HCT116 (cell line): ENCODE measurements at regions not wholly inside any gene's neighbourhood (a gene's known extent, or its start where the extent isn't known, plus 50 kb on each side); places are given as distances from the start of the nearest gene placed in this dataset.

Experiments
- ATAC-seq: fragments of 200-7000 bp; cut with Tn5 transposase; 2 replicates; pipeline ENCODE4 v1.9.1; 2020; ENCODE audit warnings: mild to moderate bottlenecking, moderate library complexity
- BruUV-seq: library from RNA; stranded (reverse); fragments of 400-500 nt; replicated peaks from 2 replicates; lab custom pipeline; 2021; lab: Mats Ljungman, UMichigan
- CTCF ChIA-PET: fragments of 300-600 bp; sonication (Branson Sonifier 250); formaldehyde crosslinking; loops from one replicate; lab custom pipeline; 2021; ENCODE audit warnings: antibody characterized with exemption; lab: Charles Lee
- POLR2A ChIA-PET: fragments of 300-600, 350-600 bp; sonication (Branson Sonifier 250); formaldehyde crosslinking; loops from one replicate; lab custom pipeline; 2021; ENCODE audit warnings: antibody characterized with exemption; lab: Charles Lee
- RAD21 ChIA-PET, 2 experiments: fragments of 300-600 bp; sonication (Branson Sonifier 250); formaldehyde crosslinking; loops; one replicate each; lab custom pipeline; 2023; ENCODE audit warnings: low total read pairs in 2 of 2; ENCODE audit not compliant: uncharacterized antibody in 2 of 2, unreplicated experiment in 2 of 2, low non-redundant PET in 1 of 2; lab: Charles Lee
- DNase-seq: peaks from one replicate; pipeline ENCODE4 v3.0.0-alpha.2; 2010; ENCODE audit warnings: low read depth, low spot score
- H2AFZ ChIP-seq: fragments of 200-600 bp; shearing (Covaris generic), sonication (generic); 2 replicates; pipeline ENCODE4 v1.6.1; 2017; ENCODE audit warnings: low read depth, mixed run types, mixed read lengths, antibody characterized with exemption, low read length; ENCODE audit not compliant: poor library complexity, severe bottlenecking
- H3K27ac ChIP-seq: 2 replicates; pipeline ENCODE4 v1.5.1; 2012; ENCODE audit warnings: low read depth, low read length
- H3K27me3 ChIP-seq: fragments of 200-600 bp; sonication (generic); 2 replicates; pipeline ENCODE4 v1.6.1; 2016; ENCODE audit warnings: mixed run types, low read length, mixed read lengths; ENCODE audit not compliant: insufficient read depth
- H3K36me3 ChIP-seq, 2 experiments: fragments of 200-500 bp in 1 of 2; fragments of 200-600 bp in 1 of 2; sonication (Bioruptor generic) in 1 of 2; sonication (generic) in 1 of 2; 2 replicates each; pipeline versions ENCODE4 v1.5.1 to v1.6.1; 2014 to 2016; ENCODE audit warnings: low read length in 2 of 2, inconsistent platforms in 1 of 2, mixed read lengths in 1 of 2, mixed run types in 1 of 2; ENCODE audit not compliant: insufficient read depth in 2 of 2, control insufficient read depth in 1 of 2
- H3K4me1 ChIP-seq, 2 experiments: fragments of 200-600 bp in 1 of 2; sonication (generic) in 1 of 2; 2 replicates each; pipeline versions ENCODE4 v1.5.1 to v1.6.1; 2012 to 2017; ENCODE audit warnings: low read length in 2 of 2, inconsistent platforms in 1 of 2, mild to moderate bottlenecking in 1 of 2, mixed read lengths in 1 of 2, mixed run types in 1 of 2, moderate library complexity in 1 of 2; ENCODE audit not compliant: insufficient read depth in 2 of 2, control insufficient read depth in 1 of 2
- H3K4me2 ChIP-seq: fragments of 200-600 bp; sonication (generic); 2 replicates; pipeline ENCODE4 v1.6.1; 2017; ENCODE audit warnings: mixed run types, low read length, mixed read lengths
- H3K4me3 ChIP-seq, 2 experiments: fragments of 200-600 bp in 1 of 2; sonication (generic) in 1 of 2; replicated peaks in 1 of 2; 2 replicates each; pipeline ENCODE4 v1.5.1; 2011 to 2016; ENCODE audit warnings: low read length in 2 of 2, control low read depth in 1 of 2, low read depth in 1 of 2, mild to moderate bottlenecking in 1 of 2, mixed read lengths in 1 of 2, mixed run types in 1 of 2
- H3K79me2 ChIP-seq: fragments of 200-600 bp; sonication (generic); 2 replicates; pipeline ENCODE4 v1.6.1; 2017; ENCODE audit warnings: mild to moderate bottlenecking, mixed run types, low read length, moderate library complexity, mixed read lengths; ENCODE audit not compliant: insufficient read depth
- H3K9ac ChIP-seq: fragments of 200-600 bp; sonication (generic); 2 replicates; pipeline ENCODE4 v1.6.1; 2016; ENCODE audit warnings: low read length, mixed read lengths
- H3K9me2 ChIP-seq: fragments of 200-600 bp; sonication (generic), shearing (Covaris generic); 2 replicates; pipeline ENCODE4 v1.6.1; 2017; ENCODE audit warnings: mixed run types, mild to moderate bottlenecking, moderate library complexity; ENCODE audit not compliant: insufficient read depth
- H3K9me3 ChIP-seq, 2 experiments: fragments of 200-500 bp in 1 of 2; fragments of 200-600 bp in 1 of 2; sonication (Bioruptor generic) in 1 of 2; sonication (generic) in 1 of 2; 2 replicates each; pipeline ENCODE4 v1.6.1; 2014 to 2017; ENCODE audit warnings: low read length in 2 of 2, mixed read lengths in 2 of 2, inconsistent platforms in 1 of 2, low read depth in 1 of 2, mild to moderate bottlenecking in 1 of 2, mixed run types in 1 of 2, moderate library complexity in 1 of 2; ENCODE audit not compliant: control insufficient read depth in 1 of 2, insufficient read depth in 1 of 2
- H4K20me1 ChIP-seq: fragments of 200-600 bp; sonication (generic), shearing (Covaris generic); 2 replicates; pipeline ENCODE4 v1.6.1; 2017; ENCODE audit warnings: mixed run types, mild to moderate bottlenecking, moderate library complexity; ENCODE audit not compliant: insufficient read depth
- CEBPB ChIP-seq: IDR thresholded peaks from 2 replicates; pipeline ENCODE4 v1.6.1; 2012; ENCODE audit warnings: low read depth
- EGR1 ChIP-seq: IDR thresholded peaks from 2 replicates; pipeline ENCODE4 v1.6.1; 2012; ENCODE audit warnings: low read depth
- ELF1 ChIP-seq: IDR thresholded peaks from 2 replicates; pipeline ENCODE4 v1.6.1; 2012; ENCODE audit warnings: low read depth, borderline replicate concordance
- EZH2 ChIP-seq: fragments of 200-600 bp; sonication (generic); IDR thresholded peaks from 2 replicates; pipeline ENCODE4 v1.6.1; 2017; ENCODE audit warnings: antibody characterized with exemption, mixed run types
- EZH2phosphoT487 ChIP-seq: fragments of 200-600 bp; IDR thresholded peaks from 2 replicates; pipeline ENCODE4 v1.6.1; 2018; ENCODE audit warnings: antibody characterized with exemption, borderline replicate concordance
- JUND ChIP-seq: IDR thresholded peaks from 2 replicates; pipeline ENCODE4 v1.6.1; 2012
- POLR2A ChIP-seq: IDR thresholded peaks from 2 replicates; pipeline ENCODE4 v1.7.0; 2011; ENCODE audit warnings: borderline replicate concordance; ENCODE audit not compliant: insufficient read depth, insufficient read length; ENCODE audit errors: extremely low read depth
- SIN3A ChIP-seq: IDR thresholded peaks from 2 replicates; pipeline ENCODE4 v1.6.1; 2012; ENCODE audit warnings: low read depth
- TCF7L2 ChIP-seq: IDR thresholded peaks from 2 replicates; pipeline ENCODE4 v1.7.0; 2011; ENCODE audit warnings: borderline replicate concordance, inconsistent platforms; ENCODE audit not compliant: insufficient read depth, insufficient read length; ENCODE audit errors: extremely low read depth
- ZNF274 ChIP-seq: fragments of 200-500 bp; sonication (Bioruptor generic); IDR thresholded peaks from 2 replicates; pipeline ENCODE4 v1.6.1; 2014; ENCODE audit warnings: mild to moderate bottlenecking, low read depth, low read length, inconsistent platforms
- intact Hi-C: fragments of 100-400 bp; cut with micrococcal nuclease; formaldehyde crosslinking; loops from 2 replicates; pipeline ENCODE4 v1.10.0; 2022
- TF ChIP-seq, protein P1 (sequence below), 3 experiments: fragments of 200-600 bp in 1 of 3; sonication (generic) in 1 of 3; IDR thresholded peaks in 2 of 3; conservative IDR thresholded peaks in 1 of 3; 2 replicates each; pipeline ENCODE4 v1.5.1; 2012 to 2017; ENCODE audit warnings: low read depth in 2 of 3, low read length in 2 of 3, antibody characterized with exemption in 1 of 3, borderline replicate concordance in 1 of 3, control low read depth in 1 of 3, mild to moderate bottlenecking in 1 of 3, mixed read lengths in 1 of 3, mixed run types in 1 of 3, moderate library complexity in 1 of 3; ENCODE audit not compliant: insufficient read depth in 1 of 3

- Histone ChIP-seq H3K9me2 (no peaks in the 10 kb centered on the region), H3K9ac (no peak overlapping the region), H2AFZ (no peak overlapping the region), H3K4me1 (no peaks in the 10 kb centered on the region), H3K27ac (no peak overlapping the region), H3K4me2 (no peak overlapping the region), H3K9me3 (no peaks in the 10 kb centered on the region), H3K36me3 (no peaks in the 10 kb centered on the region), H3K79me2 (no peaks in the 10 kb centered on the region), H3K4me3 (no peak overlapping the region), H4K20me1 (no peaks in the 10 kb centered on the region), H3K27me3 (peaks cover 26% of the 10 kb centered on the region)
- intact Hi-C loops: no loop called here
- TF ChIP-seq, protein P1, sequence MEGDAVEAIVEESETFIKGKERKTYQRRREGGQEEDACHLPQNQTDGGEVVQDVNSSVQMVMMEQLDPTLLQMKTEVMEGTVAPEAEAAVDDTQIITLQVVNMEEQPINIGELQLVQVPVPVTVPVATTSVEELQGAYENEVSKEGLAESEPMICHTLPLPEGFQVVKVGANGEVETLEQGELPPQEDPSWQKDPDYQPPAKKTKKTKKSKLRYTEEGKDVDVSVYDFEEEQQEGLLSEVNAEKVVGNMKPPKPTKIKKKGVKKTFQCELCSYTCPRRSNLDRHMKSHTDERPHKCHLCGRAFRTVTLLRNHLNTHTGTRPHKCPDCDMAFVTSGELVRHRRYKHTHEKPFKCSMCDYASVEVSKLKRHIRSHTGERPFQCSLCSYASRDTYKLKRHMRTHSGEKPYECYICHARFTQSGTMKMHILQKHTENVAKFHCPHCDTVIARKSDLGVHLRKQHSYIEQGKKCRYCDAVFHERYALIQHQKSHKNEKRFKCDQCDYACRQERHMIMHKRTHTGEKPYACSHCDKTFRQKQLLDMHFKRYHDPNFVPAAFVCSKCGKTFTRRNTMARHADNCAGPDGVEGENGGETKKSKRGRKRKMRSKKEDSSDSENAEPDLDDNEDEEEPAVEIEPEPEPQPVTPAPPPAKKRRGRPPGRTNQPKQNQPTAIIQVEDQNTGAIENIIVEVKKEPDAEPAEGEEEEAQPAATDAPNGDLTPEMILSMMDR (IDR thresholded peaks at IDR 0.05 in 2 of 3, conservative IDR thresholded peaks at IDR 0.05 in 1 of 3; ENCODE audit: borderline replicate concordance in 1 of 3, insufficient read depth in 1 of 3, low read depth in 2 of 3, low read length in 2 of 3): no peak
- TF ChIP-seq EZH2phosphoT487 (no peak), ZNF274 (no peak), POLR2A (no peak), ELF1 (no peak), CEBPB (no peak), SIN3A (no peak), JUND (no peak), EZH2 (no peak), EGR1 (no peak), TCF7L2 (no peak)
- no peak for DNase-seq
- ChIA-PET RAD21 (no interaction called here), CTCF (no interaction called here), POLR2A (no interaction called here)
- no TSS peak for BruUV-seq
- no peak for ATAC-seq
Observed at GRCh38 chr2:221334481-221335218, 237.5 kb downstream of the EPHA4 start.
